ENCODE measurements at regions not wholly inside any gene's neighbourhood (a gene's known extent, or its start where the extent isn't known, plus 50 kb on each side); places are given as distances from the start of the nearest gene placed in this dataset.
"Not testable (repeated sequence)": the region's sequence is repeated elsewhere in the genome, so short reads cannot be mapped to it uniquely, and the experiment has no call there.

GRCh38 chr17:45576527-45577307 is 86.2 kb upstream of the PLEKHM1 start:
- TF ChIP-seq, protein P1, sequence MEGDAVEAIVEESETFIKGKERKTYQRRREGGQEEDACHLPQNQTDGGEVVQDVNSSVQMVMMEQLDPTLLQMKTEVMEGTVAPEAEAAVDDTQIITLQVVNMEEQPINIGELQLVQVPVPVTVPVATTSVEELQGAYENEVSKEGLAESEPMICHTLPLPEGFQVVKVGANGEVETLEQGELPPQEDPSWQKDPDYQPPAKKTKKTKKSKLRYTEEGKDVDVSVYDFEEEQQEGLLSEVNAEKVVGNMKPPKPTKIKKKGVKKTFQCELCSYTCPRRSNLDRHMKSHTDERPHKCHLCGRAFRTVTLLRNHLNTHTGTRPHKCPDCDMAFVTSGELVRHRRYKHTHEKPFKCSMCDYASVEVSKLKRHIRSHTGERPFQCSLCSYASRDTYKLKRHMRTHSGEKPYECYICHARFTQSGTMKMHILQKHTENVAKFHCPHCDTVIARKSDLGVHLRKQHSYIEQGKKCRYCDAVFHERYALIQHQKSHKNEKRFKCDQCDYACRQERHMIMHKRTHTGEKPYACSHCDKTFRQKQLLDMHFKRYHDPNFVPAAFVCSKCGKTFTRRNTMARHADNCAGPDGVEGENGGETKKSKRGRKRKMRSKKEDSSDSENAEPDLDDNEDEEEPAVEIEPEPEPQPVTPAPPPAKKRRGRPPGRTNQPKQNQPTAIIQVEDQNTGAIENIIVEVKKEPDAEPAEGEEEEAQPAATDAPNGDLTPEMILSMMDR (IDR thresholded peaks at IDR 0.05) = not testable (repeated sequence)
- not testable (repeated sequence) for TF ChIP-seq POLR2A (IDR thresholded peaks at IDR 0.05)
